ENCODE measurements at regions not wholly inside any gene's neighbourhood (a gene's known extent, or its start where the extent isn't known, plus 50 kb on each side); places are given as distances from the start of the nearest gene placed in this dataset.

- ATAC-seq, result no peak
- Mint-ChIP-seq H3K9me3 (no peaks in the 10 kb centered on the region), H3K4me1 (ENCODE audit: low read depth) (no peaks in the 10 kb centered on the region), H3K36me3 (ENCODE audit: low read depth) (no peaks in the 10 kb centered on the region), H3K4me3 (no peak overlapping the region), H3K27me3 (peaks cover 6% of the 10 kb centered on the region), H3K27ac (no peak overlapping the region)
- TF ChIP-seq CTCF (IDR thresholded peaks at IDR 0.05), result no peak
- DNase-seq, result no peak
- intact Hi-C loops (cut with micrococcal nuclease), result no loop called here
- POLR2A ChIA-PET, result no interaction called here
- CTCF ChIA-PET, result no interaction called here
These were observed 559.5 kb upstream of the PKN2 start for GRCh38 chr1:88124614-88125013.

- H3K27me3 Mint-ChIP-seq, result peaks cover 5% of the 10 kb centered on the region
- TF ChIP-seq CTCF (IDR thresholded peaks at IDR 0.05), result no peak
- H3K4me3 Mint-ChIP-seq, result no peak overlapping the region
- DNase-seq, result no peak
- POLR2A ChIA-PET, result no interaction called here
- CTCF ChIA-PET, result no interaction called here
- H3K4me1 Mint-ChIP-seq (ENCODE audit: low read depth), result no peaks in the 10 kb centered on the region
- no peak overlapping the region for H3K27ac Mint-ChIP-seq
- H3K36me3 Mint-ChIP-seq (ENCODE audit: low read depth), result no peaks in the 10 kb centered on the region
- ATAC-seq, result no peak
- peaks cover 1% of the 10 kb centered on the region for H3K9me3 Mint-ChIP-seq
- intact Hi-C loops (cut with micrococcal nuclease), result no loop called here
These were observed 557.6 kb upstream of the PKN2 start for GRCh38 chr1:88126467-88126866.

- ChIA-PET CTCF (no interaction called here), POLR2A (no interaction called here)
- peaks cover 2% of the 10 kb centered on the region for H3K27me3 Mint-ChIP-seq
- no peak overlapping the region for H3K27ac Mint-ChIP-seq
- no peaks in the 10 kb centered on the region for H3K36me3 Mint-ChIP-seq (ENCODE audit: low read depth)
- TF ChIP-seq CTCF (IDR thresholded peaks at IDR 0.05), result no peak
- peaks cover 3% of the 10 kb centered on the region for H3K9me3 Mint-ChIP-seq
- no peak for DNase-seq
- intact Hi-C loops (cut with micrococcal nuclease), result no loop called here
- no peaks in the 10 kb centered on the region for H3K4me1 Mint-ChIP-seq (ENCODE audit: low read depth)
- no peak for ATAC-seq
- H3K4me3 Mint-ChIP-seq, result no peak overlapping the region
These were observed 550.1 kb upstream of the PKN2 start for GRCh38 chr1:88133991-88134390.

GRCh38 chr1:88134983-88135921 lies 548.8 kb upstream of the PKN2 start:
- Mint-ChIP-seq H3K4me3 (no peak overlapping the region), H3K36me3 (ENCODE audit: low read depth) (no peaks in the 10 kb centered on the region), H3K9me3 (peaks cover 3% of the 10 kb centered on the region), H3K27me3 (peaks cover 2% of the 10 kb centered on the region), H3K27ac (no peak overlapping the region), H3K4me1 (ENCODE audit: low read depth) (no peaks in the 10 kb centered on the region)
- ChIA-PET CTCF (no interaction called here), POLR2A (no interaction called here)
- intact Hi-C loops (cut with micrococcal nuclease), result no loop called here
- ATAC-seq (no peak), DNase-seq (no peak)
- TF ChIP-seq CTCF (IDR thresholded peaks at IDR 0.05), result no peak

GRCh38 chr1:88139633-88140032 lies 544.4 kb upstream of the PKN2 start:
- Mint-ChIP-seq H3K9me3 (no peaks in the 10 kb centered on the region), H3K4me3 (no peak overlapping the region), H3K27me3 (peaks cover 4% of the 10 kb centered on the region), H3K4me1 (ENCODE audit: low read depth) (no peaks in the 10 kb centered on the region), H3K27ac (no peak overlapping the region), H3K36me3 (ENCODE audit: low read depth) (no peaks in the 10 kb centered on the region)
- POLR2A ChIA-PET, result no interaction called here
- intact Hi-C loops (cut with micrococcal nuclease), result no loop called here
- DNase-seq (no peak), ATAC-seq (no peak)
- CTCF ChIA-PET, result no interaction called here
- no peak for TF ChIP-seq CTCF (IDR thresholded peaks at IDR 0.05)

Measured in activated CD8-positive, alpha-beta T cell treated with anti-CD3 and anti-CD28 coated beads for 36 hours (primary cell).